Esophagus squamous epithelium (tissue), 5 donors: ENCODE measurements at regions not wholly inside any gene's neighbourhood (a gene's known extent, or its start where the extent isn't known, plus 50 kb on each side); places are given as distances from the start of the nearest gene placed in this dataset.

Experiments used
- DNase-seq: peaks from one replicate; lab custom pipeline; 2025; lab: John Stamatoyannopoulos, UW
- H3K27ac ChIP-seq, 4 donors: fragments of 200-600 bp; sonication (generic); one replicate each; pipeline ENCODE4 v1.5.1; 2016 to 2019; ENCODE audit warnings: mild to moderate bottlenecking in 1 of 4
- H3K27me3 ChIP-seq, 4 donors: fragments of 200-600 bp; sonication (generic); 1 replicate in 3 of 4; 2 replicates in 1 of 4; pipeline versions ENCODE4 v1.5.1 to v1.6.0; 2017 to 2021; ENCODE audit warnings: antibody characterized with exemption in 1 of 4
- H3K36me3 ChIP-seq, 3 donors: fragments of 200-600 bp; sonication (generic); one replicate each; pipeline ENCODE4 v1.5.1; 2016 to 2019
- H3K4me1 ChIP-seq, 3 donors: fragments of 200-600 bp; sonication (generic); one replicate each; pipeline ENCODE4 v1.5.1; 2017 to 2019
- H3K4me3 ChIP-seq, 4 donors: fragments of 200-600 bp; sonication (generic); 1 replicate in 3 of 4; 2 replicates in 1 of 4; pipeline ENCODE4 v1.5.1; 2016 to 2019; ENCODE audit warnings: mild to moderate bottlenecking in 2 of 4, moderate library complexity in 1 of 4
- H3K9me3 ChIP-seq, 3 donors: fragments of 200-600 bp; sonication (generic); one replicate each; pipeline ENCODE4 v1.5.1; 2016 to 2019
- CTCF ChIP-seq, 6 experiments: fragments of 450-650 bp in 4 of 6; fragments of 200-600 bp in 2 of 6; sonication (generic) in 2 of 6; IDR thresholded peaks; one replicate each; pipeline ENCODE4 v1.5.1; 2016 to 2019; ENCODE audit warnings: antibody characterized with exemption in 6 of 6, mild to moderate bottlenecking in 4 of 6, moderate library complexity in 4 of 6
- POLR2A ChIP-seq, 4 donors: fragments of 450-650 bp; IDR thresholded peaks; one replicate each; pipeline ENCODE4 v1.6.1; 2017; ENCODE audit warnings: antibody characterized with exemption in 4 of 4, mild to moderate bottlenecking in 4 of 4, moderate library complexity in 3 of 4
- WGBS, 2 donors: methylation state at CpG; one replicate each; pipeline ENCODE4 v1.1.5; 2018; 5-methylcytosine and 5-hydroxymethylcytosine counted together
- intact Hi-C: fragments of 100-400 bp; cut with DNase I; formaldehyde crosslinking; loops from one replicate; pipeline ENCODE4 v1.15.0; 2022
- donor health status: DM: yes; HTN: yes; CAD: no.

GRCh38 chr3:27656790-27657189, 65.3 kb downstream of the EOMES start:
- no peak overlapping the region for H3K4me3 ChIP-seq
- TF ChIP-seq CTCF (IDR thresholded peaks at IDR 0.05): no peak
- TF ChIP-seq POLR2A (IDR thresholded peaks at IDR 0.05): no peak
- H3K9me3 ChIP-seq: no peaks in the 10 kb centered on the region
- no peak for DNase-seq
- H3K4me1 ChIP-seq: peaks cover 0 to 6% (median 0%) of the 10 kb centered on the region in 3 donors
- H3K27ac ChIP-seq: no peak overlapping the region
- no peaks in the 10 kb centered on the region for H3K27me3 ChIP-seq
- H3K36me3 ChIP-seq: no peaks in the 10 kb centered on the region
- intact Hi-C loops: loop anchor here (10.0 kb wide), 1 partner anchor 172 kb away; the partner anchor contains the start of gene SLC4A7
- 40 to 82% methylated on average over 1 of the region's 1 CpG for WGBS, 2 donors

- TF ChIP-seq CTCF (IDR thresholded peaks at IDR 0.05): no peak
- no peak for TF ChIP-seq POLR2A (IDR thresholded peaks at IDR 0.05)
- WGBS, 2 donors: 84 to 89% methylated on average over 5 of the region's 5 CpGs
- H3K9me3 ChIP-seq: no peaks in the 10 kb centered on the region
These were observed 66.6 kb downstream of the EOMES start for GRCh38 chr3:27655547-27655946.

GRCh38 chr3:27653803-27654558, 68.1 kb downstream of the EOMES start:
- no peaks in the 10 kb centered on the region for H3K9me3 ChIP-seq
- H3K36me3 ChIP-seq: no peaks in the 10 kb centered on the region
- peaks cover 0 to under 1% (median 0%) of the 10 kb centered on the region in 3 donors for H3K4me1 ChIP-seq
- no peak for DNase-seq
- TF ChIP-seq POLR2A (IDR thresholded peaks at IDR 0.05): no peak
- TF ChIP-seq CTCF (IDR thresholded peaks at IDR 0.05): no peak
- H3K4me3 ChIP-seq: no peak overlapping the region
- WGBS, 2 donors: 95 to 97% methylated on average over 3 of the region's 3 CpGs
- no peaks in the 10 kb centered on the region for H3K27me3 ChIP-seq
- no peak overlapping the region for H3K27ac ChIP-seq
- intact Hi-C loops: loop anchor here (10.0 kb wide), 1 partner anchor 169 kb away; the partner anchor contains the start of gene SLC4A7

More at GRCh38 chr3:27655547-27655946, 66.6 kb downstream of the EOMES start:
- no peak overlapping the region for H3K4me3 ChIP-seq
- no peaks in the 10 kb centered on the region for H3K36me3 ChIP-seq
- intact Hi-C loops: loop anchor here (10.0 kb wide), 1 partner anchor 171 kb away; the partner anchor contains the start of gene SLC4A7
- DNase-seq: no peak
- peaks cover 0 to 6% (median 0%) of the 10 kb centered on the region in 3 donors for H3K4me1 ChIP-seq
- no peaks in the 10 kb centered on the region for H3K27me3 ChIP-seq
- H3K27ac ChIP-seq: no peak overlapping the region

GRCh38 chr3:27649277-27649676, 72.8 kb downstream of the EOMES start:
- intact Hi-C loops: no loop called here
- Histone ChIP-seq H3K27me3 (no peaks in the 10 kb centered on the region), H3K9me3 (no peaks in the 10 kb centered on the region), H3K4me3 (no peak overlapping the region), H3K36me3 (no peaks in the 10 kb centered on the region), H3K27ac (no peak overlapping the region), H3K4me1 (no peaks in the 10 kb centered on the region)
- TF ChIP-seq POLR2A (IDR thresholded peaks at IDR 0.05): no peak
- no peak for TF ChIP-seq CTCF (IDR thresholded peaks at IDR 0.05)
- DNase-seq: no peak
- 81 to 83% methylated on average over 4 of the region's 4 CpGs for WGBS, 2 donors

GRCh38 chr3:27646896-27647295, 75.2 kb downstream of the EOMES start:
- no peak for DNase-seq
- TF ChIP-seq POLR2A (IDR thresholded peaks at IDR 0.05) (no peak), CTCF (IDR thresholded peaks at IDR 0.05) (no peak)
- H3K27ac ChIP-seq: no peak overlapping the region
- no peaks in the 10 kb centered on the region for H3K27me3 ChIP-seq
- no peaks in the 10 kb centered on the region for H3K9me3 ChIP-seq
- intact Hi-C loops: no loop called here
- no peak overlapping the region for H3K4me3 ChIP-seq
- no peaks in the 10 kb centered on the region for H3K36me3 ChIP-seq
- peaks cover 0 to 15% (median 0%) of the 10 kb centered on the region in 3 donors for H3K4me1 ChIP-seq
